ENCODE measurements at regions not wholly inside any gene's neighbourhood (a gene's known extent, or its start where the extent isn't known, plus 50 kb on each side); places are given as distances from the start of the nearest gene placed in this dataset.
"Not testable (repeated sequence)": the region's sequence is repeated elsewhere in the genome, so short reads cannot be mapped to it uniquely, and the experiment has no call there.

DNA sequence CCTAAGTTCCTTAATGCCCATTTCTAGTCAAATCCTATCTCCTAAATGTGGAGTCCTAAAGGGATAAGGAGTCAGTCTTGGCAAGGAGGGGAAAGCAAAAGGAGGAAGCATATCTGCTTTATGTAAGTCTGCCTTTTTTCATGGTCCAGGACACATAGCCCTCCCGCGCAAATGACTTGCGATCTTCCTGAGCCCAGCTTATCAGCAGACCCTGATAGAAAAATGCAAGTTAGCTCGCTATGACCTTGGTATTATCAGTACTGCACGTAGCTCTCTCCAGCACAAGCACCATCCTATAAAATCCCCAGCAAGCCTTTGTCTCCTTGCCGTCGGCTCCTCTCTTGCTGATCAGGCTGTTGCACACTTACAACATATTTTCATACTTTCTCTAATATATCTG is 281.4 kb upstream of the KCNH7 start:
- no peaks in the 10 kb centered on the region for H3K36me3 ChIP-seq (ENCODE audit: insufficient read depth, low read length)
- Mint-ChIP-seq H3K9me3 (peaks cover 0 to 4% (median under 1%) of the 10 kb centered on the region in 8 donors), H3K36me3 (no peaks in the 10 kb centered on the region), H3K4me3 (no peak overlapping the region), H3K27me3 (no peaks in the 10 kb centered on the region), H3K27ac (no peak overlapping the region), H3K4me1 (no peaks in the 10 kb centered on the region)
- H3K27ac ChIP-seq (ENCODE audit: low read depth, low read length): no peak overlapping the region
- DNase-seq: no peak
- H3K4me3 ChIP-seq (ENCODE audit: low read length in 2 of 2): no peak overlapping the region
- ChIA-PET CTCF (ENCODE audit: partially characterized antibody) (no interaction called here), POLR2A (ENCODE audit: partially characterized antibody) (no interaction called here)
- H3K9me3 ChIP-seq (ENCODE audit: control insufficient read depth in 1 of 2, low read length in 2 of 2): no peaks in the 10 kb centered on the region
- H3K4me1 ChIP-seq (ENCODE audit: insufficient read depth, low read length): no peaks in the 10 kb centered on the region
- intact Hi-C loops (cut with micrococcal nuclease): no loop called here
- no peaks in the 10 kb centered on the region for H3K27me3 ChIP-seq (ENCODE audit: insufficient read depth, low read length)

DNA sequence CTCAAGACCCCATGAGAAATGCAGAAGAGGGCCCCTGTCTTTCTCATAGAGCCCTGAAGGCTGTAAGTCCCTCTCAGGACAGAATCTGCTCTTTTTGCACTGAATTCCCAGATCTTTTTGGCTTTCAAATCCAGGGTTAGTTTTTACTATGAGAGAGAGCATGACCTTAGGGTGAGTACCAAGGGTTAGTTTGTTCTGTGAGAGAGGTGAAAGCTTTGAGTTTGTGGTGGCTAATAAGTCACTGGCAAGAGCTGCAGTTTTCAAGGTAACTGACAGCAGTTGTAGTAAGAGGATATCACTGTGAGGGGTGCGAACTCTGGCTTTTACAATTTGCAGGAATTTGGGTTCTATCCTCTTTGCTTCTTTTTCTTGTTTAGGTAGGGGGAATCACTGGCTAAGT is 248.4 kb upstream of the KCNH7 start:
- H3K27ac ChIP-seq (ENCODE audit: low read depth, low read length): no peak overlapping the region
- Mint-ChIP-seq H3K36me3 (no peaks in the 10 kb centered on the region), H3K4me3 (no peak overlapping the region), H3K4me1 (no peaks in the 10 kb centered on the region), H3K27ac (no peak overlapping the region), H3K27me3 (no peaks in the 10 kb centered on the region), H3K9me3 (peaks cover 0 to 14% (median 6%) of the 10 kb centered on the region in 8 donors)
- H3K27me3 ChIP-seq (ENCODE audit: insufficient read depth, low read length): no peaks in the 10 kb centered on the region
- no peak overlapping the region for H3K4me3 ChIP-seq (ENCODE audit: low read length in 2 of 2)
- CTCF ChIA-PET (ENCODE audit: partially characterized antibody): no interaction called here
- intact Hi-C loops (cut with micrococcal nuclease): no loop called here
- no peaks in the 10 kb centered on the region for H3K4me1 ChIP-seq (ENCODE audit: insufficient read depth, low read length)
- POLR2A ChIA-PET (ENCODE audit: partially characterized antibody): no interaction called here
- no peak for DNase-seq
- no peaks in the 10 kb centered on the region for H3K9me3 ChIP-seq (ENCODE audit: control insufficient read depth in 1 of 2, low read length in 2 of 2)
- no peaks in the 10 kb centered on the region for H3K36me3 ChIP-seq (ENCODE audit: insufficient read depth, low read length)

DNA sequence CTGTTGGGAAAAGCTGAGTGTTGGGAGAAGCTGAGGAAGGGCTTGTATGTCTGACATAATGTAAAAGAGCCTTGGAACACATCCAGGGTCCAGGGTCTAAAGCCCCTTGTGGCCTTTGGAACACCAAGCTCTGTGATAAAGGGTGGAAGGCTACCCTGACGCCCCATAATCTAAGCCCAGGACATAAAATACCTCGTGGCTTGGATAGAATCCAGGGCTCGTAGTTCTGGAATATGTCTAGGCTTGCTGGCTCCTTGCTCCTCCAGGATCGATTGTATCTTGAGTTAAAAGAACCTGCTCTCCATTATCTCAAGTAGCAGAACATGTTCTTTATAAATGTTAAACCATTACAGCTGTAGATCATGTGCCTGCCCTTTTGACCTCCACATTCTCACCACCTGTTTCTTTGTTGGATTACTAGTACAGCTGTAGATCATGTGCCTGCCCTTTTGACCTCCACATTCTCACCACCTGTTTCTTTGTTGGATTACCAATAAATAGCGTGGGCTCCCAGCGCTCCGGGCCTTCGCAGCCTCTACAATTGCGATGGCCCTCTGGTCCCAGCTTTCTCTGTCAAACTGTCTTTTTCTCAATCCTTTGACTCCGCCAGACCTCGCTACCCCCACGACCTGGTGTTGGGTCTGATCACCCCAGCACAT is 246.9 kb upstream of the KCNH7 start:
- intact Hi-C loops (cut with micrococcal nuclease); H3K4me1 Mint-ChIP-seq; H3K27me3 ChIP-seq (ENCODE audit: insufficient read depth, low read length); H3K27me3 Mint-ChIP-seq; DNase-seq; H3K4me3 ChIP-seq (ENCODE audit: low read length in 2 of 2); H3K36me3 Mint-ChIP-seq; H3K36me3 ChIP-seq (ENCODE audit: insufficient read depth, low read length); POLR2A ChIA-PET (ENCODE audit: partially characterized antibody); H3K9me3 ChIP-seq (ENCODE audit: control insufficient read depth in 1 of 2, low read length in 2 of 2); CTCF ChIA-PET (ENCODE audit: partially characterized antibody); H3K27ac ChIP-seq (ENCODE audit: low read depth, low read length); H3K4me1 ChIP-seq (ENCODE audit: insufficient read depth, low read length); H3K27ac Mint-ChIP-seq; H3K4me3 Mint-ChIP-seq: not testable (repeated sequence)
- H3K9me3 Mint-ChIP-seq: peaks cover 0 to 14% (median 7%) of the 10 kb centered on the region in 8 donors

DNA sequence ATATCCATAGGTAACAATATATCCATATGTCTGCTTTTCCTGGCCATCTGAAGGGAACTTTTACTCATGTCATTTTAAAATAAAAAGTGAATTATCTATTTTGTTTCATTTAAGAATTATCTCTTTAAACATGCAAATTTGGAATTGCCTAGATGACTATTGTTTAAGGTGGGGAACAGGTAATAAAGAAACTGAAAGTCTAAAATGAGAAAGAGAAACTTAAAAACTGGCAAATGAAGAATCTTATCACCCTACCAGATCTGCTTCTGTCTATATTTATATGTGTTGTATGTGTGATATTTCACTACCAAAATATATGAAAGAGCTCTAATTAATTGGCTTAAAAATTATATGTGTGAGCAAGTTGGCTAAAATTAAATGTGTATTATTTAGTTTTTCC is 243.2 kb upstream of the KCNH7 start:
- intact Hi-C loops (cut with micrococcal nuclease): no loop called here
- no peak overlapping the region for H3K4me3 ChIP-seq (ENCODE audit: low read length in 2 of 2)
- Mint-ChIP-seq H3K9me3 (peaks cover 0 to 24% (median 5%) of the 10 kb centered on the region in 8 donors), H3K27me3 (no peaks in the 10 kb centered on the region), H3K4me3 (no peak overlapping the region), H3K4me1 (no peaks in the 10 kb centered on the region), H3K36me3 (no peaks in the 10 kb centered on the region), H3K27ac (no peak overlapping the region)
- ChIA-PET CTCF (ENCODE audit: partially characterized antibody) (no interaction called here), POLR2A (ENCODE audit: partially characterized antibody) (no interaction called here)
- H3K4me1 ChIP-seq (ENCODE audit: insufficient read depth, low read length): no peaks in the 10 kb centered on the region
- DNase-seq: no peak
- no peak overlapping the region for H3K27ac ChIP-seq (ENCODE audit: low read depth, low read length)
- no peaks in the 10 kb centered on the region for H3K36me3 ChIP-seq (ENCODE audit: insufficient read depth, low read length)
- H3K27me3 ChIP-seq (ENCODE audit: insufficient read depth, low read length): no peaks in the 10 kb centered on the region
- H3K9me3 ChIP-seq (ENCODE audit: control insufficient read depth in 1 of 2, low read length in 2 of 2): no peaks in the 10 kb centered on the region

DNA sequence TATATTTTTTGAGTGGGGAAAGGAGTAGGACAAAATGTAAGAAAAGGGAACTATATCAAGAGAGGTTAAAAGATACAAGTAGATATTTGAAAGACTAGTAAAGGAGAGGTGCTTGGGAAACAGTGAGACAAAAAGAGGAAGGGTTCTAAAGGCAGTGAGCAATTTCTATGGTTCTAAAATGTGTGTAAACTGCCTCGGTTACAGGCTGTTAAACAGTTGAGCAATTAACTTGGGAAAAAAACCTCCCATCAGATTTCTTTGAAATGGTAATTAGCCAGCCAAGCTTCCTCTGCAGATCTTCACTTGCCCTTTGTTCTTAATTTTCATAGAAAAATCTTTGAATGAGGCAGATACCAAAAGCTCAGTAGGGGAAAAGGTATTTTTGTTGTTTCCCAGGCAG is 238.7 kb upstream of the KCNH7 start:
- no peaks in the 10 kb centered on the region for H3K27me3 ChIP-seq (ENCODE audit: insufficient read depth, low read length)
- H3K27ac ChIP-seq (ENCODE audit: low read depth, low read length): no peak overlapping the region
- ChIA-PET POLR2A (ENCODE audit: partially characterized antibody) (no interaction called here), CTCF (ENCODE audit: partially characterized antibody) (no interaction called here)
- Mint-ChIP-seq H3K4me1 (no peaks in the 10 kb centered on the region), H3K36me3 (no peaks in the 10 kb centered on the region), H3K9me3 (peaks cover 0 to 25% (median 5%) of the 10 kb centered on the region in 8 donors), H3K4me3 (no peak overlapping the region), H3K27ac (no peak overlapping the region), H3K27me3 (no peaks in the 10 kb centered on the region)
- H3K4me1 ChIP-seq (ENCODE audit: insufficient read depth, low read length): no peaks in the 10 kb centered on the region
- H3K9me3 ChIP-seq (ENCODE audit: control insufficient read depth in 1 of 2, low read length in 2 of 2): no peaks in the 10 kb centered on the region
- no peak overlapping the region for H3K4me3 ChIP-seq (ENCODE audit: low read length in 2 of 2)
- intact Hi-C loops (cut with micrococcal nuclease): no loop called here
- DNase-seq: no peak
- no peaks in the 10 kb centered on the region for H3K36me3 ChIP-seq (ENCODE audit: insufficient read depth, low read length)

DNA sequence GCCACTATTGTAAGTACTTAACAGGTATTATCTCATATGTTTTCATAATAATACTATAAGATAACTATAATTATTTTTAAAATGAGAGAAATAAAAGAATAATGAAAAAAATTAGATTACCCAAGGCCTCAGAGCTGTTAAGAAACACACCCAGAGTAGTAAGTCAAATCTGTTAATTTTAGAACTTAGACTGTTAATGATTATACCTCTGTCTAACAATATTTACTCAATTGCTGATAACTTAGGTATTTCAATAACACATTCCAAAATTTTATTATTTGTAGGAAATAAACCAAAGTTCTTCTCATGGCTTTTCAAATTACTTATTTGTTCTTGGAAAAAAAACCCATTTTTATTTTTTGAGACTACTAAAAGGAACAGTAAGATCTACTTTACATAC is 227.5 kb upstream of the KCNH7 start:
- POLR2A ChIA-PET (ENCODE audit: partially characterized antibody): no interaction called here

DNA sequence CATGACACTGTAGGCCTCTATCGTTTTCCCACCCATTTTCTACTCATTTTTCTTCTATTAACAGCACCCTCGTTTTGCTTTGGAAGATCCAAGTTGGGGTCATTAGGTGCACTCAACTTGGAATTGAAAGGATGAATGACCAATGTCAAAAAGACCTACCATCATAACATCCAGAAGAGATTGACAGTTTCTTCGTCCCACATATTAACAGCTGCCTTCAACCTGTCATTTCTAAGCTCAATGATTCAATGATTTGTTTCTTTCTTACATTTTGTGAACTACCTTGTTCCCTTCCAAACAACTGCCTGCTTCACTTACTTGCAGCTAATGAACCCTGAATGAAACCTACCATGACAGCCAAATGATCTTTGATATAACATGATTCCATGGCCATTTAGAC is 224.0 kb upstream of the KCNH7 start:
- H3K9me3 Mint-ChIP-seq: peaks cover 0 to 8% (median 3%) of the 10 kb centered on the region in 8 donors

More for the DNA sequence above, 227.5 kb upstream of the KCNH7 start:
- Mint-ChIP-seq H3K27me3 (peaks cover 0 to 1% of the 10 kb centered on the region in 2 donors), H3K27ac (no peak overlapping the region), H3K9me3 (peaks cover 0 to 16% (median 6%) of the 10 kb centered on the region in 8 donors), H3K4me1 (no peaks in the 10 kb centered on the region), H3K36me3 (no peaks in the 10 kb centered on the region), H3K4me3 (no peak overlapping the region)
- no peaks in the 10 kb centered on the region for H3K36me3 ChIP-seq (ENCODE audit: insufficient read depth, low read length)
- H3K27me3 ChIP-seq (ENCODE audit: insufficient read depth, low read length): no peaks in the 10 kb centered on the region
- no peaks in the 10 kb centered on the region for H3K9me3 ChIP-seq (ENCODE audit: control insufficient read depth in 1 of 2, low read length in 2 of 2)
- no peak overlapping the region for H3K27ac ChIP-seq (ENCODE audit: low read depth, low read length)
- CTCF ChIA-PET (ENCODE audit: partially characterized antibody): no interaction called here
- H3K4me1 ChIP-seq (ENCODE audit: insufficient read depth, low read length): no peaks in the 10 kb centered on the region
- DNase-seq: no peak
- no peak overlapping the region for H3K4me3 ChIP-seq (ENCODE audit: low read length in 2 of 2)
- intact Hi-C loops (cut with micrococcal nuclease): no loop called here

DNA sequence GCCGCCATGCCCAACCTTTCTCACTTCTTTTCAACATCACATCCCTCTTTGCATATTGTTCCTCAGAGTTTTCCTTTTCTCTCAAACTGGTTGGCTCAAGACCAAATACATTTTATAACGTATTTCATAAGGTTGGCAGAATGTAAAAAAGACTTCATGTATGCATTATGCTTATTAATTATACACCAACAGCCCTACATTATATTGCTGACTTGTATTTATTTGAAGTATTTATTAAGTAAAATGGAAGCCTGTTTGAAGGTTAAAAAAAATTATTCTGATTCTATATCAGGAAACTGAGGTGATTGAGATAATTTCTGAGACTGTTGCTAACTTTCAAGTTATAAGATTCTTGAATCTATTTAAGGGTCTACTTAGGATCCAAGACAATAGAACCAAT is 208.0 kb upstream of the KCNH7 start:
- Histone ChIP-seq H3K9me3 (ENCODE audit: control insufficient read depth in 1 of 2, low read length in 2 of 2) (no peaks in the 10 kb centered on the region), H3K4me3 (ENCODE audit: low read length in 2 of 2) (no peak overlapping the region), H3K4me1 (ENCODE audit: insufficient read depth, low read length) (no peaks in the 10 kb centered on the region), H3K27me3 (ENCODE audit: insufficient read depth, low read length) (no peaks in the 10 kb centered on the region), H3K36me3 (ENCODE audit: insufficient read depth, low read length) (no peaks in the 10 kb centered on the region), H3K27ac (ENCODE audit: low read depth, low read length) (no peak overlapping the region)
- Mint-ChIP-seq H3K4me1 (no peaks in the 10 kb centered on the region), H3K27ac (no peak overlapping the region), H3K27me3 (no peaks in the 10 kb centered on the region), H3K9me3 (peaks cover 0 to 4% (median 3%) of the 10 kb centered on the region in 8 donors), H3K36me3 (no peaks in the 10 kb centered on the region), H3K4me3 (no peak overlapping the region)
- no peak for DNase-seq
- intact Hi-C loops (cut with micrococcal nuclease): no loop called here
- ChIA-PET CTCF (ENCODE audit: partially characterized antibody) (no interaction called here), POLR2A (ENCODE audit: partially characterized antibody) (interaction anchor here (0.7 kb wide), 1 partner anchor 1594 kb away, joined by 3 read pairs; no protein-coding TSS in a partner anchor)

More for the DNA sequence above, 224.0 kb upstream of the KCNH7 start:
- Mint-ChIP-seq H3K27ac (no peak overlapping the region), H3K27me3 (no peaks in the 10 kb centered on the region), H3K4me1 (no peaks in the 10 kb centered on the region), H3K4me3 (no peak overlapping the region), H3K36me3 (no peaks in the 10 kb centered on the region)
- ChIA-PET POLR2A (ENCODE audit: partially characterized antibody) (no interaction called here), CTCF (ENCODE audit: partially characterized antibody) (no interaction called here)
- no peaks in the 10 kb centered on the region for H3K9me3 ChIP-seq (ENCODE audit: control insufficient read depth in 1 of 2, low read length in 2 of 2)
- no peaks in the 10 kb centered on the region for H3K27me3 ChIP-seq (ENCODE audit: insufficient read depth, low read length)
- no peaks in the 10 kb centered on the region for H3K4me1 ChIP-seq (ENCODE audit: insufficient read depth, low read length)
- no peak overlapping the region for H3K4me3 ChIP-seq (ENCODE audit: low read length in 2 of 2)
- intact Hi-C loops (cut with micrococcal nuclease): no loop called here
- H3K27ac ChIP-seq (ENCODE audit: low read depth, low read length): no peak overlapping the region
- H3K36me3 ChIP-seq (ENCODE audit: insufficient read depth, low read length): no peaks in the 10 kb centered on the region
- DNase-seq: no peak

Measured in CD4-positive, alpha-beta memory T cell (primary cell).